ENCODE measurements at regions not wholly inside any gene's neighbourhood (a gene's known extent, or its start where the extent isn't known, plus 50 kb on each side); places are given as distances from the start of the nearest gene placed in this dataset.

DNA sequence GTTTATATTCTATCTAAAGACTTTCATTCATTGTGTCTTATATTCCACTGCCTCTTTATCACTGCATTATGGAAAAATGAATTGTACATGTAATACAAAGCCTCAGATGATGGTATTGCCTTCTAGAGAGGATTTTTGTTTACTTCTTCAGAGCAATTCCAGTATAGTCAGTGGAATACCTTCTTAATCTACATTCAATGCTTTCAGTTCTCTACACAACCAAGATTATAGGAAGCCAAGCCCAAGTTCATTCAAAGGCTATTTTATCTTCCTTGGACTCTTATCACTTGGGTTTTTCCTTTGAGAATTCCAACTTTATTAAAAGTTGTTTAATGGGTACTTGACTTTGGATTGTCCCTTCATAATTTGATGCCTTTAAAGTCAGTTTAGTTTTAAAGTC is 1971.0 kb upstream of the FLRT2 start:
- Histone ChIP-seq H3K9ac (no peak overlapping the region), H3K4me3 (IDR thresholded peaks at IDR 0.05; ENCODE audit: insufficient read depth, low read depth, low read length) (no peak overlapping the region), H3K36me3 (ENCODE audit: insufficient read depth) (no peaks in the 10 kb centered on the region), H3K27me3 (ENCODE audit: insufficient read depth, low read depth) (no peaks in the 10 kb centered on the region), H3K4me1 (ENCODE audit: low read depth, poor library complexity, severe bottlenecking) (peaks cover 8% of the 10 kb centered on the region), H3K79me2 (ENCODE audit: insufficient read depth, low read depth) (no peaks in the 10 kb centered on the region), H3K4me2 (no peak overlapping the region), H3K27ac (no peak overlapping the region), H4K20me1 (ENCODE audit: insufficient read depth) (no peaks in the 10 kb centered on the region), H2AFZ (ENCODE audit: low read depth) (no peak overlapping the region)
- TF ChIP-seq, protein P1, sequence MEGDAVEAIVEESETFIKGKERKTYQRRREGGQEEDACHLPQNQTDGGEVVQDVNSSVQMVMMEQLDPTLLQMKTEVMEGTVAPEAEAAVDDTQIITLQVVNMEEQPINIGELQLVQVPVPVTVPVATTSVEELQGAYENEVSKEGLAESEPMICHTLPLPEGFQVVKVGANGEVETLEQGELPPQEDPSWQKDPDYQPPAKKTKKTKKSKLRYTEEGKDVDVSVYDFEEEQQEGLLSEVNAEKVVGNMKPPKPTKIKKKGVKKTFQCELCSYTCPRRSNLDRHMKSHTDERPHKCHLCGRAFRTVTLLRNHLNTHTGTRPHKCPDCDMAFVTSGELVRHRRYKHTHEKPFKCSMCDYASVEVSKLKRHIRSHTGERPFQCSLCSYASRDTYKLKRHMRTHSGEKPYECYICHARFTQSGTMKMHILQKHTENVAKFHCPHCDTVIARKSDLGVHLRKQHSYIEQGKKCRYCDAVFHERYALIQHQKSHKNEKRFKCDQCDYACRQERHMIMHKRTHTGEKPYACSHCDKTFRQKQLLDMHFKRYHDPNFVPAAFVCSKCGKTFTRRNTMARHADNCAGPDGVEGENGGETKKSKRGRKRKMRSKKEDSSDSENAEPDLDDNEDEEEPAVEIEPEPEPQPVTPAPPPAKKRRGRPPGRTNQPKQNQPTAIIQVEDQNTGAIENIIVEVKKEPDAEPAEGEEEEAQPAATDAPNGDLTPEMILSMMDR (conservative IDR thresholded peaks at IDR 0.05; ENCODE audit: low read depth, low read length) = no peak

DNA sequence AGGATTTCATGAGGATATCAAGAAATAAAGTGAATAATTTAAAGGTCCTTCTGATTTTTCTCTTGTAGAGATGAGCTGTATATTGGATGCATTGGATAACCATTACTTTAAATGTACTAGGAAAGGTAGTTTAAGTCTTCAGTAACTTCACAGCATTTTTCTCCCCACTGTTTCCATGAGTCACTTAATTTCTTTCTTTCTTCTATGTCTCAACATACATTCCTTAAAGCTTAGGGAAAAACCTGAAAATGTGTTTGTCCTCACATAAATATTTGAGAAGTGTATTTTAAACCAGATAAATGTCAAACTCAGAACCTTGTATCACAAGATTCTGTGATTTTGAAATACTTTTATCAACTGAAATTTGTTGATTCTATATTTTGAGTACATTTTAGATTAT is 1970.2 kb upstream of the FLRT2 start:
- Histone ChIP-seq H3K4me3 (IDR thresholded peaks at IDR 0.05; ENCODE audit: insufficient read depth, low read depth, low read length) (no peak overlapping the region), H3K36me3 (ENCODE audit: insufficient read depth) (no peaks in the 10 kb centered on the region), H3K27me3 (ENCODE audit: insufficient read depth, low read depth) (no peaks in the 10 kb centered on the region), H3K9ac (no peak overlapping the region), H3K27ac (no peak overlapping the region), H3K4me1 (ENCODE audit: low read depth, poor library complexity, severe bottlenecking) (peaks cover 8% of the 10 kb centered on the region), H3K4me2 (no peak overlapping the region), H2AFZ (ENCODE audit: low read depth) (no peak overlapping the region), H3K79me2 (ENCODE audit: insufficient read depth, low read depth) (no peaks in the 10 kb centered on the region), H4K20me1 (ENCODE audit: insufficient read depth) (no peaks in the 10 kb centered on the region)
- TF ChIP-seq, protein P1 (conservative IDR thresholded peaks at IDR 0.05; ENCODE audit: low read depth, low read length) = no peak

DNA sequence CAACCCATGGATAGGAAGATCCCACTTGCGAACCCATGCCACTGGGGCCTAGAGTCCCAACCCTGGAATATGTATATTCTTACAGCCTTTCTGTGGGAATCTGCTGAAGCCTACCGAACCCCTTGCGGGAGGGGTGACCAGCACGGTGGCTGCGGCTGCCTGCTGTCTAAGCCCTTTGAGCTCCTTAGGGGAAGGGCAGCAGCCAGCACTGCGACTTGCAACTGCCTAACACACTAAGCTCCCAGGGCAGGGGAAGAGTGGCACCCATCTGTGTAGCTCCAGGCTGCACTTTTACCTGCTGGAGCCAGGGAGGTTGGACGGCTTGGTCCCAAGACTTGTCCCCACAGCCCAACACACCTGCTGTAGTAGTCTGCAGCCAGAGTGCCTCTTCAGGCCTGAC is 1968.7 kb upstream of the FLRT2 start:
- H3K9ac ChIP-seq = no peak overlapping the region
- H3K79me2 ChIP-seq (ENCODE audit: insufficient read depth, low read depth) = no peaks in the 10 kb centered on the region
- no peak overlapping the region for H3K4me3 ChIP-seq (IDR thresholded peaks at IDR 0.05; ENCODE audit: insufficient read depth, low read depth, low read length)
- no peak overlapping the region for H2AFZ ChIP-seq (ENCODE audit: low read depth)
- no peaks in the 10 kb centered on the region for H3K36me3 ChIP-seq (ENCODE audit: insufficient read depth)
- TF ChIP-seq, protein P1 (conservative IDR thresholded peaks at IDR 0.05; ENCODE audit: low read depth, low read length) = no peak
- H4K20me1 ChIP-seq (ENCODE audit: insufficient read depth) = no peaks in the 10 kb centered on the region
- H3K4me2 ChIP-seq = no peak overlapping the region
- H3K27ac ChIP-seq = no peak overlapping the region
- H3K4me1 ChIP-seq (ENCODE audit: low read depth, poor library complexity, severe bottlenecking) = peaks cover under 1% of the 10 kb centered on the region
- H3K27me3 ChIP-seq (ENCODE audit: insufficient read depth, low read depth) = no peaks in the 10 kb centered on the region

DNA sequence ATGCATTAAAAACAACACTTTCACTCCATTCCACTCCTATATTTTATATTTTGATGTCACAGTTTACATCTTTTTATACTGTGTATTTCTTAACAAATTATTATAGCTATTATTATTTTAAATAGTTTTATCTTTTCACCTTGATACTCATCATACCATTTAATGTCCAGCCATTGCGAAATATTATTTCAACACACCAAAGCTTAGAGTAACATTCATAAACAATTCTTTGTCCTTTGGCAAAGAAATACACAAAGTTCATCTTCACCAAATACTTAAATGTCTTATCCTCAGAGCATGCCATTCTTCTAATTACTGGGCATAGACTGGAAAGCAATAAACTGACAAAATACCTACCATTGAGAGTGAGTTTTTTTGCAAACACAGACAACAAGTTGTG is 1963.4 kb upstream of the FLRT2 start:
- no peak overlapping the region for H3K4me2 ChIP-seq
- H3K79me2 ChIP-seq (ENCODE audit: insufficient read depth, low read depth) = no peaks in the 10 kb centered on the region
- no peaks in the 10 kb centered on the region for H3K36me3 ChIP-seq (ENCODE audit: insufficient read depth)
- no peak overlapping the region for H2AFZ ChIP-seq (ENCODE audit: low read depth)
- H4K20me1 ChIP-seq (ENCODE audit: insufficient read depth) = no peaks in the 10 kb centered on the region
- H3K27me3 ChIP-seq (ENCODE audit: insufficient read depth, low read depth) = no peaks in the 10 kb centered on the region
- TF ChIP-seq, protein P1 (conservative IDR thresholded peaks at IDR 0.05; ENCODE audit: low read depth, low read length) = no peak
- H3K27ac ChIP-seq = no peak overlapping the region
- no peaks in the 10 kb centered on the region for H3K4me1 ChIP-seq (ENCODE audit: low read depth, poor library complexity, severe bottlenecking)
- no peak overlapping the region for H3K9ac ChIP-seq
- H3K4me3 ChIP-seq (IDR thresholded peaks at IDR 0.05; ENCODE audit: insufficient read depth, low read depth, low read length) = no peak overlapping the region
